HepG2 (cell line): ENCODE measurements at regions not wholly inside any gene's neighbourhood (a gene's known extent, or its start where the extent isn't known, plus 50 kb on each side); places are given as distances from the start of the nearest gene placed in this dataset.

Source experiments
- HMGA1 ChIP-seq: sonication (generic); formaldehyde crosslinking; conservative IDR thresholded peaks from 2 replicates; pipeline ENCODE4 v1.4.0; 2020; ENCODE audit warnings: missing genetic modification reagents
- POLR2A ChIP-seq, 2 experiments: IDR thresholded peaks; 2 replicates each; pipeline ENCODE4 v1.6.1; 2011; ENCODE audit warnings: low read depth in 2 of 2, low read length in 2 of 2, mild to moderate bottlenecking in 1 of 2, moderate library complexity in 1 of 2; ENCODE audit not compliant: insufficient read depth in 1 of 2
- POLR2AphosphoS5 ChIP-seq: IDR thresholded peaks from 2 replicates; pipeline ENCODE4 v1.6.1; 2012; ENCODE audit warnings: low read depth, low read length
- SP1 ChIP-seq, 2 experiments: fragments of 450-650 bp in 1 of 2; sonication (generic) in 1 of 2; formaldehyde crosslinking in 1 of 2; IDR thresholded peaks; 2 replicates each; pipeline versions ENCODE4 v1.4.0 to v1.6.1; 2016 to 2020; ENCODE audit warnings: missing genetic modification reagents in 1 of 2
- ZNF513 ChIP-seq: sonication (generic); formaldehyde crosslinking; conservative IDR thresholded peaks from 2 replicates; pipeline ENCODE4 v1.5.0; 2020; ENCODE audit warnings: missing genetic modification reagents
- TF ChIP-seq, protein P1 (sequence below): sonication (generic); formaldehyde crosslinking; IDR thresholded peaks from 2 replicates; pipeline ENCODE4 v1.5.0; 2020; ENCODE audit warnings: mild to moderate bottlenecking, missing genetic modification reagents, moderate library complexity

DNA sequence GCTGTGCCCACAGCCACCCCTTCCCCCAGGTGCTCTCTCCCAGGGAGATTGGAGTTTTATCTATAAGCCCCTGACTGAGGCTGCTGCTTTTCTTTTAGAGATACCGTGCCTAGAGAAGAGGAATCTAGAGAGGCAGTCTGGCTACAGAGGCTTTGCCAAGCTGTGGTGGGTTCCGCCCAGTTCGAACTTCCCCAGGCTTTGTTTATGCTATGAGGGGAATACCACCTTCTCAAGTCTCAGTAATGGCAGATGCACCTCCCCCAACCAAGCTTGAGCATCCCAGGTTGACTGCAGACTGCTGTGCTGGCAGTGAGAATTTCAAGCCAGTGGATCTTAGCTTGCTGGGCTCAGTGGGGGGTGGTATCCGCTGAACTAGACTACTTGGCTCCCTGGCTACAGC is 157.4 kb downstream of the CAAP1 start:
- TF ChIP-seq, protein P1, sequence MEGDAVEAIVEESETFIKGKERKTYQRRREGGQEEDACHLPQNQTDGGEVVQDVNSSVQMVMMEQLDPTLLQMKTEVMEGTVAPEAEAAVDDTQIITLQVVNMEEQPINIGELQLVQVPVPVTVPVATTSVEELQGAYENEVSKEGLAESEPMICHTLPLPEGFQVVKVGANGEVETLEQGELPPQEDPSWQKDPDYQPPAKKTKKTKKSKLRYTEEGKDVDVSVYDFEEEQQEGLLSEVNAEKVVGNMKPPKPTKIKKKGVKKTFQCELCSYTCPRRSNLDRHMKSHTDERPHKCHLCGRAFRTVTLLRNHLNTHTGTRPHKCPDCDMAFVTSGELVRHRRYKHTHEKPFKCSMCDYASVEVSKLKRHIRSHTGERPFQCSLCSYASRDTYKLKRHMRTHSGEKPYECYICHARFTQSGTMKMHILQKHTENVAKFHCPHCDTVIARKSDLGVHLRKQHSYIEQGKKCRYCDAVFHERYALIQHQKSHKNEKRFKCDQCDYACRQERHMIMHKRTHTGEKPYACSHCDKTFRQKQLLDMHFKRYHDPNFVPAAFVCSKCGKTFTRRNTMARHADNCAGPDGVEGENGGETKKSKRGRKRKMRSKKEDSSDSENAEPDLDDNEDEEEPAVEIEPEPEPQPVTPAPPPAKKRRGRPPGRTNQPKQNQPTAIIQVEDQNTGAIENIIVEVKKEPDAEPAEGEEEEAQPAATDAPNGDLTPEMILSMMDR = no peak
- no peak for TF ChIP-seq POLR2A (IDR thresholded peaks at IDR 0.05; ENCODE audit: insufficient read depth in 1 of 2, low read depth in 2 of 2, low read length in 2 of 2)
- no peak for TF ChIP-seq ZNF513
- no peak for TF ChIP-seq SP1 (IDR thresholded peaks at IDR 0.05)
- no peak for TF ChIP-seq SP1 (CRISPR knock-in tag; IDR thresholded peaks at IDR 0.05)
- no peak for TF ChIP-seq HMGA1 (CRISPR knock-in tag)
- no peak for TF ChIP-seq POLR2AphosphoS5
